Fibroblast of lung (primary cell): ENCODE measurements at regions not wholly inside any gene's neighbourhood (a gene's known extent, or its start where the extent isn't known, plus 50 kb on each side); places are given as distances from the start of the nearest gene placed in this dataset.

Experiments used
- DNase-seq, 2 donors: peaks; one replicate each; pipeline versions ENCODE4 v3.0.0 to v3.0.0-alpha.2; 2010; ENCODE audit warnings: low read depth in 2 of 2
- H2AFZ ChIP-seq: 2 replicates; pipeline ENCODE4 v1.5.1; 2012; ENCODE audit warnings: low read length, control low read depth, inconsistent platforms
- H3K27ac ChIP-seq: 2 replicates; pipeline ENCODE4 v1.5.1; 2011; ENCODE audit warnings: low read length, control low read depth; ENCODE audit not compliant: insufficient read depth
- H3K27me3 ChIP-seq: 2 replicates; pipeline ENCODE4 v1.5.1; 2011; ENCODE audit warnings: mild to moderate bottlenecking, low read length; ENCODE audit not compliant: control insufficient read depth, insufficient read depth
- H3K36me3 ChIP-seq: 2 replicates; pipeline ENCODE4 v1.5.1; 2011; ENCODE audit warnings: low read length; ENCODE audit not compliant: control insufficient read depth, insufficient read depth
- H3K4me1 ChIP-seq: 2 replicates; pipeline ENCODE4 v1.5.1; 2011; ENCODE audit warnings: low read length; ENCODE audit not compliant: control insufficient read depth, insufficient read depth; ENCODE audit errors: extremely low read depth
- H3K4me2 ChIP-seq: 2 replicates; pipeline ENCODE4 v1.5.1; 2011; ENCODE audit warnings: low read length, control low read depth; ENCODE audit not compliant: insufficient read depth; ENCODE audit errors: extremely low read depth
- H3K4me3 ChIP-seq, 4 experiments: fragments of 200-600 bp in 1 of 4; sonication (generic) in 1 of 4; replicated peaks in 1 of 4; 2 replicates each; pipeline ENCODE4 v1.5.1; 2011 to 2016; ENCODE audit warnings: low read length in 4 of 4, low read depth in 3 of 4, mild to moderate bottlenecking in 3 of 4, control low read depth in 2 of 4, inconsistent platforms in 1 of 4, mixed read lengths in 1 of 4; ENCODE audit not compliant: insufficient read depth in 1 of 4; ENCODE audit errors: control extremely low read depth in 1 of 4
- H3K79me2 ChIP-seq: 2 replicates; pipeline ENCODE4 v1.5.1; 2012; ENCODE audit warnings: mild to moderate bottlenecking, low read length, inconsistent platforms; ENCODE audit not compliant: control insufficient read depth, insufficient read depth
- H3K9ac ChIP-seq: 2 replicates; pipeline ENCODE4 v1.5.1; 2011; ENCODE audit warnings: mild to moderate bottlenecking, low read length, control low read depth; ENCODE audit not compliant: insufficient read depth
- H3K9me3 ChIP-seq: 2 replicates; pipeline ENCODE4 v1.5.1; 2012; ENCODE audit warnings: low read depth, low read length; ENCODE audit not compliant: control insufficient read depth, insufficient read depth
- H4K20me1 ChIP-seq: 2 replicates; pipeline ENCODE4 v1.5.1; 2011; ENCODE audit warnings: low read length; ENCODE audit not compliant: control insufficient read depth, insufficient read depth; ENCODE audit errors: extremely low read depth
- EZH2 ChIP-seq: IDR thresholded peaks from 2 replicates; pipeline ENCODE4 v1.5.1; 2012; ENCODE audit warnings: low read length, control low read depth, mild to moderate bottlenecking; ENCODE audit errors: missing control alignments
- TF ChIP-seq, protein P1 (sequence below), 2 donors: IDR thresholded peaks in 1 of 2; conservative IDR thresholded peaks in 1 of 2; 1 replicate in 1 of 2; 2 replicates in 1 of 2; pipeline ENCODE4 v1.5.1; 2011 to 2012; ENCODE audit warnings: low read length in 2 of 2, control low read depth in 1 of 2, inconsistent platforms in 1 of 2, low read depth in 1 of 2, mild to moderate bottlenecking in 1 of 2

DNA sequence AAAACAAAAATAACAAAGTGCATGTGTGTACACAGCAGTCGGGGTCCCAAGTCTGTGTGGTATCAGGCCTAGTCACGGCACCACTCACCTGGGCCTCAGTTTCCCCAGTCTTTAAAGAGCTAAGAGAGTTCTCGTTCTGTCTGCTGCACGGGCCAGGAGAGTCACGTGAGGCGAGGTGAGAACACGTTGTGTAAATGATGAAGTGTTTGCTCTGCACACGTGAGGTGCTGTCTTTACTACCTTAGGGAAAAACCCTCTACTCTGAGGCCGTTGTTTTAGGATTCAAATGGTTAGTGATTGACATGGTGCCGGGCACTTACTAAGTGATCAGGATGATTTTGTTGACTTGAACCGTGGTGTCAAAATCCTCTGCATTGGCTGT, 86.5 kb upstream of the PPARA start:
- peak in 1 of 2 donors; percentile 34 for DNase-seq
- Histone ChIP-seq H3K27me3 (no peaks in the 10 kb centered on the region), H3K27ac (peak overlapping the region; percentile 98), H2AFZ (no peak overlapping the region), H3K9me3 (no peaks in the 10 kb centered on the region), H3K79me2 (peaks cover 100% of the 10 kb centered on the region), H3K4me2 (peak overlapping the region; percentile 99), H4K20me1 (no peaks in the 10 kb centered on the region), H3K4me1 (peaks cover 27% of the 10 kb centered on the region), H3K9ac (peak overlapping the region; percentile 63), H3K36me3 (no peaks in the 10 kb centered on the region), H3K4me3 (peak overlapping the region in 1 of 4 experiments; percentile 79)
- TF ChIP-seq EZH2 = no peak
- TF ChIP-seq, protein P1, sequence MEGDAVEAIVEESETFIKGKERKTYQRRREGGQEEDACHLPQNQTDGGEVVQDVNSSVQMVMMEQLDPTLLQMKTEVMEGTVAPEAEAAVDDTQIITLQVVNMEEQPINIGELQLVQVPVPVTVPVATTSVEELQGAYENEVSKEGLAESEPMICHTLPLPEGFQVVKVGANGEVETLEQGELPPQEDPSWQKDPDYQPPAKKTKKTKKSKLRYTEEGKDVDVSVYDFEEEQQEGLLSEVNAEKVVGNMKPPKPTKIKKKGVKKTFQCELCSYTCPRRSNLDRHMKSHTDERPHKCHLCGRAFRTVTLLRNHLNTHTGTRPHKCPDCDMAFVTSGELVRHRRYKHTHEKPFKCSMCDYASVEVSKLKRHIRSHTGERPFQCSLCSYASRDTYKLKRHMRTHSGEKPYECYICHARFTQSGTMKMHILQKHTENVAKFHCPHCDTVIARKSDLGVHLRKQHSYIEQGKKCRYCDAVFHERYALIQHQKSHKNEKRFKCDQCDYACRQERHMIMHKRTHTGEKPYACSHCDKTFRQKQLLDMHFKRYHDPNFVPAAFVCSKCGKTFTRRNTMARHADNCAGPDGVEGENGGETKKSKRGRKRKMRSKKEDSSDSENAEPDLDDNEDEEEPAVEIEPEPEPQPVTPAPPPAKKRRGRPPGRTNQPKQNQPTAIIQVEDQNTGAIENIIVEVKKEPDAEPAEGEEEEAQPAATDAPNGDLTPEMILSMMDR (conservative IDR thresholded peaks at IDR 0.05 in 1 of 2, IDR thresholded peaks at IDR 0.05 in 1 of 2; ENCODE audit: low read depth in 1 of 2, low read length in 2 of 2) = no peak

DNA sequence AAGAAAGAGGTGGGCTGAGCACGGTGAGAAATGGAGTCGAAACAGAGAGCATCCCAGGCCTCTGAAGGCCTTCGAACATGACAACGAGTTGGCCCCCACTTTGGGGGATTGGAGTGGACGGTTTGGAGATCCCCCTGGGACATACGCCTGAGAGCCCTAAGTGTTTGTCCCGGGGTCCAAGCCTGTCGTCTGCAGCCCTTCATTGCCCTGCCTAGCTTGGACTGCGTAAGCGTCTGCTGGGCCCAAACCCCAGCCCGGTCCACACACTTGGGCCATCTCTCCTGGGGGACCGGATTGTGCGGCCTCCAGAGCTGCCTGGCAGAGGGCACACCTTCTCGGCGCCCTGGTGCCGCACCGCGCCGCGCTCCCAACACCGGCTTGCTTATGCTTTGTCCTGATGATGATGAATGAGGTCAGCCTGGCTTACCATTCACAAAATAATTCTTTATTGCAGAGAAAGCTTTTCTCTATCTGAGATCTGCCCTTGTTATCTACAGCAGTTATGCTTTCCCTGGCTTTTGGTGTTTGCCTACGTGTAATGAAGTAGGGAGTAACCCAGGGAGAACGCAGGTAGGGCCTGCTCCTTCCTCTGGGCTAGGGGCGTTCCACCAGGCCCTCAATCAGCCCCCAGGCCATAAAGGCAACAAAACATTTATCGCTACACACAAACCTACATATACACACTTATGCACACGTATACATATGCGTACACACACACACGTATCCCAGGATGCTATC, 85.9 kb upstream of the PPARA start:
- peak overlapping the region; percentile 63 for H3K9ac ChIP-seq
- H3K4me3 ChIP-seq = peak overlapping the region in 3 of 4 experiments; percentile 43 to 79 (median 52)
- DNase-seq = peak in 1 of 2 donors; percentile 67

DNA sequence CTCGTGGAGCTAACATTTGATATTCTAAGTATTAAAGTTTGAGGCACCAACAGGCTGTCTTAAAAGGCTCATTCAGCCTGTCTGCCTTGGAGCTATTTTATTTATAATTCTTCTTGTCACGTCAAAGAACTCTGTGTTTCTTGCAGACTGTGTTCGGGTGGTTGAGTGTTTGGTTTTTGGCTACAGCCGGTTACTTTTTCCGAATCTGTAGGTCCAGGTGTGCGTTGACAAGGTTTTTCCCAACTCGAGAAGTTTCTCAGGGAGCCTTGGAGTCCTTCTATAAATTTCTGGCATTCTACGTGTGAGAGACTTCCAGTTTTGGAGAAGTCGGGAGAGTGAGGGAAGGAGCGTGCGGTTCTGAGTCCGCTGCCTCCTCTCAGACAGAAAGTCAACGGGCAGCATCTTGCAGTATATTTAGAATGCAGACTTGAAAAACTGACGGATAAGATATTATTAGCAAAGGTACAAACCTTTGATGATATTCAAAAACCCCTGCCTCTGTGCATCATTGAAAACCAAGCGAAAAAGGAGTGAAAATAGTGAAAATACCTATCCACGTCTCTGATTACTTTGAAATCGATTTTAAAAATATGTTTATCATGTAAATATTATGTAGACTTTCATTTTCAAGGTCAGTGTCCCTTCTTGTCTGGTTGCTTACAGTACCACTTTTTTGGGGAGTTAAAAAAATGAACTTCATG, 85.2 kb upstream of the PPARA start:
- no peaks in the 10 kb centered on the region for H3K27me3 ChIP-seq
- H3K4me2 ChIP-seq = peak overlapping the region; percentile 99
- peaks cover 23% of the 10 kb centered on the region for H3K4me1 ChIP-seq
- H2AFZ ChIP-seq = no peak overlapping the region
- DNase-seq = peak; percentile 51 to 63
- no peaks in the 10 kb centered on the region for H3K36me3 ChIP-seq
- TF ChIP-seq, protein P1 (conservative IDR thresholded peaks at IDR 0.05 in 1 of 2, IDR thresholded peaks at IDR 0.05 in 1 of 2; ENCODE audit: low read depth in 1 of 2, low read length in 2 of 2) = no peak
- H4K20me1 ChIP-seq = no peaks in the 10 kb centered on the region
- no peaks in the 10 kb centered on the region for H3K9me3 ChIP-seq
- H3K27ac ChIP-seq = peak overlapping the region; percentile 98
- H3K79me2 ChIP-seq = peaks cover 100% of the 10 kb centered on the region
- H3K4me3 ChIP-seq = peak overlapping the region; percentile 43 to 79 (median 48)
- peak overlapping the region; percentile 63 for H3K9ac ChIP-seq

More for the DNA sequence above, 85.9 kb upstream of the PPARA start:
- TF ChIP-seq, protein P1 (conservative IDR thresholded peaks at IDR 0.05 in 1 of 2, IDR thresholded peaks at IDR 0.05 in 1 of 2; ENCODE audit: low read depth in 1 of 2, low read length in 2 of 2) = no peak
- no peak for TF ChIP-seq EZH2
- Histone ChIP-seq H3K27me3 (no peaks in the 10 kb centered on the region), H3K27ac (peak overlapping the region; percentile 98), H3K79me2 (peaks cover 100% of the 10 kb centered on the region), H3K36me3 (no peaks in the 10 kb centered on the region), H4K20me1 (no peaks in the 10 kb centered on the region), H3K9me3 (no peaks in the 10 kb centered on the region), H2AFZ (no peak overlapping the region), H3K4me1 (peaks cover 23% of the 10 kb centered on the region), H3K4me2 (peak overlapping the region; percentile 99)
